Panc1 (cell line): ENCODE measurements at regions not wholly inside any gene's neighbourhood (a gene's known extent, or its start where the extent isn't known, plus 50 kb on each side); places are given as distances from the start of the nearest gene placed in this dataset.
"Not testable (repeated sequence)": the region's sequence is repeated elsewhere in the genome, so short reads cannot be mapped to it uniquely, and the experiment has no call there.

Experiments used
- ATAC-seq: fragments of 200-7000 bp; cut with Tn5 transposase; 2 replicates; pipeline ENCODE4 v1.9.1; 2020; ENCODE audit warnings: mild to moderate bottlenecking, moderate library complexity
- BruUV-seq: library from RNA; stranded (reverse); fragments of 400-500 nt; replicated peaks from 2 replicates; lab custom pipeline; 2021; lab: Mats Ljungman, UMichigan
- CTCF ChIA-PET: fragments of 300-600 bp; sonication (Branson Sonifier 250); formaldehyde crosslinking; loops from one replicate; lab custom pipeline; 2022; ENCODE audit warnings: antibody characterized with exemption; lab: Charles Lee
- POLR2A ChIA-PET: fragments of 300-600 bp; sonication (Branson Sonifier 250); formaldehyde crosslinking; loops from one replicate; lab custom pipeline; 2022; ENCODE audit warnings: antibody characterized with exemption; lab: Charles Lee
- DNase-seq: peaks from one replicate; pipeline ENCODE4 v3.0.0-alpha.2; 2010; ENCODE audit warnings: low read depth, low spot score
- H3K27ac ChIP-seq: 2 replicates; pipeline ENCODE4 v1.5.1; 2011; ENCODE audit warnings: mild to moderate bottlenecking, low read length, inconsistent platforms
- H3K27me3 ChIP-seq: fragments of 200-500 bp; sonication (Bioruptor generic); 2 replicates; pipeline ENCODE4 v1.6.0; 2014; ENCODE audit warnings: low read length, inconsistent platforms; ENCODE audit not compliant: control insufficient read depth, insufficient read depth
- H3K36me3 ChIP-seq: fragments of 200-500 bp; sonication (Bioruptor generic); 2 replicates; pipeline ENCODE4 v1.5.1; 2014; ENCODE audit warnings: inconsistent platforms, mild to moderate bottlenecking, low read length, moderate library complexity; ENCODE audit not compliant: control insufficient read depth, insufficient read depth
- H3K4me1 ChIP-seq: 2 replicates; pipeline ENCODE4 v1.5.1; 2011; ENCODE audit warnings: inconsistent platforms, mild to moderate bottlenecking, low read length, moderate library complexity; ENCODE audit not compliant: control insufficient read depth, insufficient read depth
- H3K4me3 ChIP-seq, 2 experiments: 2 replicates each; pipeline ENCODE4 v1.5.1; 2011 to 2012; ENCODE audit warnings: low read depth in 2 of 2, low read length in 2 of 2, mild to moderate bottlenecking in 2 of 2, inconsistent platforms in 1 of 2, moderate library complexity in 1 of 2
- H3K9me3 ChIP-seq: fragments of 200-500 bp; sonication (Bioruptor generic); 2 replicates; pipeline ENCODE4 v1.5.1; 2014; ENCODE audit warnings: low read depth, mild to moderate bottlenecking, inconsistent platforms, low read length, moderate library complexity; ENCODE audit not compliant: control insufficient read depth, insufficient read depth
- POLR2AphosphoS5 ChIP-seq: IDR thresholded peaks from 2 replicates; pipeline ENCODE4 v1.6.1; 2012; ENCODE audit warnings: mild to moderate bottlenecking, low read depth, low read length, moderate library complexity
- SIN3A ChIP-seq: IDR thresholded peaks from 2 replicates; pipeline ENCODE4 v1.6.1; 2012; ENCODE audit warnings: low read depth, mild to moderate bottlenecking, low read length, moderate library complexity, borderline replicate concordance; ENCODE audit not compliant: insufficient read depth
- TCF7L2 ChIP-seq: IDR thresholded peaks from 2 replicates; pipeline ENCODE4 v1.6.1; 2011; ENCODE audit warnings: mild to moderate bottlenecking, low read depth, low read length, inconsistent platforms
- in situ Hi-C: cut with HindIII; loops from 2 replicates; pipeline ENCODE4 v1.10.0; 2016; ENCODE audit warnings: low sequenced_read_pairs, low pct_unique_long_range_greater_than_20kb
- intact Hi-C: fragments of 100-400 bp; cut with micrococcal nuclease; formaldehyde crosslinking; loops from one replicate; pipeline ENCODE4 v1.10.0; 2022; ENCODE audit not compliant: unreplicated experiment
- TF ChIP-seq, protein P1 (sequence below), 2 experiments: IDR thresholded peaks; 2 replicates each; pipeline ENCODE4 v1.6.1; 2011 to 2012; ENCODE audit warnings: low read depth in 2 of 2, control low read depth in 1 of 2, low read length in 1 of 2, mild to moderate bottlenecking in 1 of 2, moderate library complexity in 1 of 2; ENCODE audit not compliant: insufficient read depth in 1 of 2
- TF ChIP-seq, protein P2 (sequence below): fragments of 450-650 bp; IDR thresholded peaks from 2 replicates; pipeline ENCODE4 v1.5.1; 2017; ENCODE audit warnings: mild to moderate bottlenecking

DNA sequence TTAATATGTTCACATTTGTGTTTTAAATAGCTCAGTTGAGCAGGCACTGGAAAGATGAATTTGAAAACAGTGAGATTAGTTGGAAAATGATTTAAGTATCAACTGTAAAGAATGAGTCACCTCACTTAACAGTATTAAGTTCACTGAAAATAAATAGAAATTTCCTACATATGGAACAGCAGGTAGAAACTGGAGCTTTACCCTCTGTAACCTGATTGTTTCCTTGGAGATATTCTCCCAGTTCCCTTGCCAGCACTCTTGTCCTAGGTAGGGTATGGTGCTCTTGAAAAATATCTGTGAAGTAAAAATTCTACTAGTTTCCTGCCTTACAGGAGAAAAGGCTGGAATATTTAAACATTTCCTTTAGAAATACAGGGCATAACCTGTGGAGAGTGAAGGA, 81.3 kb upstream of the DLGAP1 start:
- CTCF ChIA-PET, result no interaction called here
- in situ Hi-C loops, result no loop called here
- BruUV-seq, result no TSS peak

DNA sequence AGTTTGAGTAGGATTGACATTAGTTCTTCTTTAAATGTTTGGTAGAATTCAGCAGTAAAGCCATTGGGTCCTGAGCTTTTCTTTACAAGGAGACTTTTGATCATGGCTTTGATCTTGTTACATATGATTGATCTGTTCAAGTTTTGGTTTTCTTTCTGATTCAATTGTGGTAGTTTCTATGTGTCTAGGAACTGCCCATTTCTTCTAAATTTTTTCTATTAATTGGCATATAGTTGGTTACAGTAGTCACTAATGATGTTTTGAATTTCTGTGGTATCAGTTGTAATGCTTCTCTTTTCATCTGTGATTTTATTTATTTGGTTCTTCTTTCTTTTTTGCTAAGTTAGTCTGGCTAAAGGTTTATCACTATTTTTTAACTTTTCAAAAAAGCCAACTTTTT, 73.3 kb upstream of the DLGAP1 start:
- H3K36me3 ChIP-seq, result no peaks in the 10 kb centered on the region
- H3K27ac ChIP-seq, result no peak overlapping the region
- no peaks in the 10 kb centered on the region for H3K27me3 ChIP-seq
- no peaks in the 10 kb centered on the region; the same call in 1 of the 2 replicates for H3K9me3 ChIP-seq
- TF ChIP-seq, protein P1, sequence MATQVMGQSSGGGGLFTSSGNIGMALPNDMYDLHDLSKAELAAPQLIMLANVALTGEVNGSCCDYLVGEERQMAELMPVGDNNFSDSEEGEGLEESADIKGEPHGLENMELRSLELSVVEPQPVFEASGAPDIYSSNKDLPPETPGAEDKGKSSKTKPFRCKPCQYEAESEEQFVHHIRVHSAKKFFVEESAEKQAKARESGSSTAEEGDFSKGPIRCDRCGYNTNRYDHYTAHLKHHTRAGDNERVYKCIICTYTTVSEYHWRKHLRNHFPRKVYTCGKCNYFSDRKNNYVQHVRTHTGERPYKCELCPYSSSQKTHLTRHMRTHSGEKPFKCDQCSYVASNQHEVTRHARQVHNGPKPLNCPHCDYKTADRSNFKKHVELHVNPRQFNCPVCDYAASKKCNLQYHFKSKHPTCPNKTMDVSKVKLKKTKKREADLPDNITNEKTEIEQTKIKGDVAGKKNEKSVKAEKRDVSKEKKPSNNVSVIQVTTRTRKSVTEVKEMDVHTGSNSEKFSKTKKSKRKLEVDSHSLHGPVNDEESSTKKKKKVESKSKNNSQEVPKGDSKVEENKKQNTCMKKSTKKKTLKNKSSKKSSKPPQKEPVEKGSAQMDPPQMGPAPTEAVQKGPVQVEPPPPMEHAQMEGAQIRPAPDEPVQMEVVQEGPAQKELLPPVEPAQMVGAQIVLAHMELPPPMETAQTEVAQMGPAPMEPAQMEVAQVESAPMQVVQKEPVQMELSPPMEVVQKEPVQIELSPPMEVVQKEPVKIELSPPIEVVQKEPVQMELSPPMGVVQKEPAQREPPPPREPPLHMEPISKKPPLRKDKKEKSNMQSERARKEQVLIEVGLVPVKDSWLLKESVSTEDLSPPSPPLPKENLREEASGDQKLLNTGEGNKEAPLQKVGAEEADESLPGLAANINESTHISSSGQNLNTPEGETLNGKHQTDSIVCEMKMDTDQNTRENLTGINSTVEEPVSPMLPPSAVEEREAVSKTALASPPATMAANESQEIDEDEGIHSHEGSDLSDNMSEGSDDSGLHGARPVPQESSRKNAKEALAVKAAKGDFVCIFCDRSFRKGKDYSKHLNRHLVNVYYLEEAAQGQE (IDR thresholded peaks at IDR 0.05; ENCODE audit: insufficient read depth in 1 of 2, low read depth in 2 of 2, low read length in 1 of 2), result no peak
- TF ChIP-seq SIN3A (no peak), TCF7L2 (no peak), POLR2AphosphoS5 (no peak)
- TF ChIP-seq, protein P2, sequence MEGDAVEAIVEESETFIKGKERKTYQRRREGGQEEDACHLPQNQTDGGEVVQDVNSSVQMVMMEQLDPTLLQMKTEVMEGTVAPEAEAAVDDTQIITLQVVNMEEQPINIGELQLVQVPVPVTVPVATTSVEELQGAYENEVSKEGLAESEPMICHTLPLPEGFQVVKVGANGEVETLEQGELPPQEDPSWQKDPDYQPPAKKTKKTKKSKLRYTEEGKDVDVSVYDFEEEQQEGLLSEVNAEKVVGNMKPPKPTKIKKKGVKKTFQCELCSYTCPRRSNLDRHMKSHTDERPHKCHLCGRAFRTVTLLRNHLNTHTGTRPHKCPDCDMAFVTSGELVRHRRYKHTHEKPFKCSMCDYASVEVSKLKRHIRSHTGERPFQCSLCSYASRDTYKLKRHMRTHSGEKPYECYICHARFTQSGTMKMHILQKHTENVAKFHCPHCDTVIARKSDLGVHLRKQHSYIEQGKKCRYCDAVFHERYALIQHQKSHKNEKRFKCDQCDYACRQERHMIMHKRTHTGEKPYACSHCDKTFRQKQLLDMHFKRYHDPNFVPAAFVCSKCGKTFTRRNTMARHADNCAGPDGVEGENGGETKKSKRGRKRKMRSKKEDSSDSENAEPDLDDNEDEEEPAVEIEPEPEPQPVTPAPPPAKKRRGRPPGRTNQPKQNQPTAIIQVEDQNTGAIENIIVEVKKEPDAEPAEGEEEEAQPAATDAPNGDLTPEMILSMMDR, result no peak
- no peak for ATAC-seq
- ChIA-PET POLR2A (no interaction called here), CTCF (no interaction called here)
- no TSS peak for BruUV-seq
- intact Hi-C loops, result no loop called here
- in situ Hi-C loops, result no loop called here
- no peak overlapping the region for H3K4me3 ChIP-seq
- H3K4me1 ChIP-seq, result no peaks in the 10 kb centered on the region
- DNase-seq, result no peak

More for the DNA sequence above, 81.3 kb upstream of the DLGAP1 start:
- TF ChIP-seq TCF7L2, result no peak
- TF ChIP-seq, protein P1 (IDR thresholded peaks at IDR 0.05; ENCODE audit: insufficient read depth in 1 of 2, low read depth in 2 of 2, low read length in 1 of 2), result no peak
- Histone ChIP-seq H3K4me1 (no peaks in the 10 kb centered on the region), H3K4me3 (no peak overlapping the region), H3K9me3 (peaks cover 6% of the 10 kb centered on the region), H3K27me3 (no peaks in the 10 kb centered on the region), H3K27ac (no peak overlapping the region), H3K36me3 (no peaks in the 10 kb centered on the region)
- no peak for ATAC-seq
- POLR2A ChIA-PET, result no interaction called here
- no peak for DNase-seq
- intact Hi-C loops, result no loop called here

DNA sequence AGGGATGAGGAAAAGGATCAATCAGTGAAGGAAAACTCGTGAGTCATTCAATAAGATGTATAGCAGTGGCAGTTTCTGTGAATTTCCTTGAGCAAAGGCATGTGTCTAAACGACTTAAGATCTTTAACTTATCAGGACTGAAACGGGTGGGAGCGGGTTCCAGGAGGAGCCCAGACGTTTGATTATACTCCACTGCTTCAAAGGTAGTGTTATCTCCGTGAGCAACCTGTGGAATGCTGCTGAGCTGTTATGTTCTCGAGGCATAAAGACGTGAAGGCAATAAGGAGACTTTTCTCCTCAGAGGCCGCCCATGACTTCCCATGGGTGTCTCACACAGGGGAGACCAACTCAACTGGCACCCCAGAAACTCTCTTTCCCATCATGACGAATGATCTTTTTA, 72.7 kb upstream of the DLGAP1 start:
- CTCF ChIA-PET, ATAC-seq, BruUV-seq, H3K9me3 ChIP-seq, H3K4me1 ChIP-seq, in situ Hi-C loops, H3K4me3 ChIP-seq, POLR2A ChIA-PET, H3K36me3 ChIP-seq, H3K27ac ChIP-seq, DNase-seq, intact Hi-C loops, H3K27me3 ChIP-seq: not testable (repeated sequence)
